ENCODE measurements at regions not wholly inside any gene's neighbourhood (a gene's known extent, or its start where the extent isn't known, plus 50 kb on each side); places are given as distances from the start of the nearest gene placed in this dataset.
"Not testable (repeated sequence)": the region's sequence is repeated elsewhere in the genome, so short reads cannot be mapped to it uniquely, and the experiment has no call there.

DNA sequence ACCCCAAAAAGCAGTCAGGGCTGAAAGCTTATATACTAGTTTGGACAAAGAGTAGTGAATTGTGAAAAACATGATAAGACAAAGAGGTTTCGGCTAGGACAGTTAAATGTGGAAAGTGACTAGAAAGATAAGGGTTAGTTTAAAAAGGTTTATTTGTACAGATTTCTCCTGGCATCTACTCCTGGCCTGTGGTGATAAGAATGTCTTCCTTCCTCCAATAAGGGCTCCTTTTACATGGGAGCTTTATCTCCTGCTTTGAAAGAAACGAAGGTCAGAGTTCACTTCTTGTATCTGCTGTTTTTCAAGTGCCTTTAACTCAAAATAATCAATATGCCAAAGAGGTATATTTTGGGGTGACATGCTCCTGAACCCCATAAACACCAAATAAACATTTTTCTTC, 776.1 kb upstream of the COX7C start:
- DNase-seq (ENCODE audit: low read depth, low spot score), result no peak

DNA sequence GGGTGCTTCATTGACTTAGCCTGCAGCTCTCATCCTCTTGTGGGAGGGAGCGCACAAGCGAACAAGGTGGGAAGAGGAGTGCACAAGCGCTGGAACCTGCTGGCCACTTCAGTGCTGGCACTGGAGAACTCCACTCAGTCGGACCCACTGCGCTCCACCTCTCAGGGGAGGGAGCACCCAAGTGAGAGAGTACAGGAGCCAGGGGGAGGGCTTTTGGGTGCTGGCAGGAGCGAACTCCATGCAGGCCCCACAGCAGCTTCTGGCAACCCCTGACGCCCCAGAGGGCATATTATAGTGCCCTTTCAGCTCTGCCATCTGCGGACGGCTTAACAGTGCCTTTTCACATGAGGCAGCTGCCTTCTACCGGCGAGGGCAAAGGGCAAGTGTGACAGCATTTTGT, 774.2 kb upstream of the COX7C start:
- DNase-seq (ENCODE audit: low read depth, low spot score), result no peak

DNA sequence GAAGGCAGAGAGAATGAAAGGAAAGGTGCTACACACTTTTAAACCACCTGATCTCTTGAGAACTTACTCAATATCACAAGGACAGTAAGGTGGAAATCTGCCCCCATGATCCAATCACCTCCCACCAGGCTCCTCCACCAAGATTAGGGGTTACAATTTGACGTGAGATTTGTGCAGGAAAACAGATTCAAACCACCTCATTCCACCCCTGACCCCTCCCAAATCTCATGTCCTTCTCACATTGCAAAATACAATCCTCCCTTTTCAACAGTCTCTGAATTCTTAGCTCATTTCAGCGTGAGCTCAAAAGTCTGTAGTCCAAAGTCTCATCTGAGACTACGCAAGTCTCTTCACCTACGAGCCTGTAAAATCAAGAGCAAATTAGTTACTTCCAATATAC, 768.3 kb upstream of the COX7C start:
- no peak for DNase-seq (ENCODE audit: low read depth, low spot score)

DNA sequence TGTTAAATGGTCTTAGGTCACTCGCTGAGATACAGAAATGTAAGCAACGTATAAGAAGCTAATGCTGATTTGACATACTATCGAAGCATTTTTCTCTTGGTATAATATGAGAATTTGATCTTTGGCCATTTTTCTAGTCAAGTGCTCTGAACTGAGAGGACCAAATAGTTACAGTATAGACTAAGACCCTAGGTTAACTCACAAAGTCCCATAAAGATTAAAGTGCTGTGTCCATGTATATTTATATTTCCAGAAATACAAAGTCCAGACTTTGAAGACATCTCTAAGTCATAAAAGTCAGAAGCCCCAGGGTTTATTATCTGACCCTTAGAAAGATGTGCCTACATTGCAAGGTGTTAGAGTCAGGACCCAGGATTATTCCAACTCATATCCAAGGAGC, 752.4 kb upstream of the COX7C start:
- DNase-seq (ENCODE audit: low read depth, low spot score), result no peak

DNA sequence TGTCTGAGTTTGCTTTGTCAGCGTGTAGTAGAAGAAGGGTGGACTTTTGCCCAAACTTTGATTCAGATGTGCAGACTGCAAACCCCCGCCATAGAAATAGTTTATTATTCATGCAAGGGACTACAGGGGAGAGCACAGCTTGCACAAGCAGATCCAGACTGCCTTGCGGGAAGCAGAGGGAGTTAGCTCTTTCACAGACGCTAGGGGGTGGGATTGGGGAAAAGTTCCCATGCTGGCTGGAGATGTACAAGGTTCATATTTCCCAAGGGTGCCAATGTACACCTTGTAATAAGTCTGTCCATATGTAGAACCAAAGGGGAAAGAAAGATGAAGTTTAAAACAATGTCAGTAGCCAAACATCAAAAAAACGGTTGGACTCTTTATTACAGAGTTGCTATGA, 749.7 kb upstream of the COX7C start:
- DNase-seq (ENCODE audit: low read depth, low spot score), result no peak

DNA sequence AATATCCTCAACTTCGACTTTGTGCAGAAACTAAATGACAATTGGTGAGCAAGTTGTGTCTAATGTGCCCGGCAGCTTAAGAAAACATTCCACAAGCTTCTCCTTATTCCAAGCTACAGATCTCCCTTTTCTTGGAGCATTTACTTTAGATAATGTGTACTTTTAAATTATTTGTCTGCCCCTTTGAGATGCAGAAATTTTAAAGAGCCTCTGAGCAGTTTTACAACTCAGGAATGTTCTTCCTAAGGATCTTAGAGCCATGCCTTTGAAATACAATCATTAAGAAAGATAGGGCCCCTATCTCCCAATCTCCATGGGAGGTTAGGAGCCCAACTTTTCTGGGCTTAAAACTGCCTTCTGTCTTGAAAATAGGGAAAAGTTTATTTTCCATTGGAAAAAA, 723.7 kb upstream of the COX7C start:
- no peak for DNase-seq (ENCODE audit: low read depth, low spot score)

DNA sequence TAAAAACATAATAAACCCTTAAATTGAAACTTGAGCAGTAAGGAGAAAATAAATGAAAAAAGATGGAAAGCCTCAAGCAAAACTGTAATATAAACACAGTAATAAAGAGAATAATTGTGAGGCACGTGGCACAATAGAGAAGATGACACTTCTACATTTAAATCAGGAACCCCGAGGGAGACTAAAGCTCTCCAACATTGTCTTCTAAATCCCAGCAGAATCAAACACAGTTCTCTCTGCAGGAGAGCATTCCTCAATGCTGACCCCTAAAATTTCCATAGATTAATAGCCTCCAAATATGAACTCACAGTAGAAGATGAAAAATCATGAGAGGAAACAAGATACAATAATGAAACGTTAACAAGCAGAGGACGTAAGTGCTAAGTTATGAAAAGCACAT, 721.2 kb upstream of the COX7C start:
- DNase-seq (ENCODE audit: low read depth, low spot score), result no peak

DNA sequence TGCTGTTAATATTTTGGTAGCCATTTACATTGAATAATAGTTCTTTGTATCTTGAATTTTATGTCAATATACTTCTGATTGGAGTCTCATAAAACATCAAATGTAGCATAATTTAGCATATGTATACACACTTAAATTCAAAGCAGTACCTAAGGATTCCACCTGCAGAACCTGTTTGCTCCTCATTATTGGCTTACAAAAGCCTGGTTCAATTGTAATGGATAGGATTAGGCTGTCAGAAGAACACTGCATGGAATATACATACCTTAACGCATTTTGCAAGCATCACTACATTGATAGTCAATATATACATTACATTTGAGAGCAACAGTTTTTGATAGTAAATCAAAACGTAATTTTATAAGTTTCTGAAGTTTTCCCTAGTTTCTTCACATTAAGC, 711.3 kb upstream of the COX7C start:
- DNase-seq (ENCODE audit: low read depth, low spot score), result no peak

DNA sequence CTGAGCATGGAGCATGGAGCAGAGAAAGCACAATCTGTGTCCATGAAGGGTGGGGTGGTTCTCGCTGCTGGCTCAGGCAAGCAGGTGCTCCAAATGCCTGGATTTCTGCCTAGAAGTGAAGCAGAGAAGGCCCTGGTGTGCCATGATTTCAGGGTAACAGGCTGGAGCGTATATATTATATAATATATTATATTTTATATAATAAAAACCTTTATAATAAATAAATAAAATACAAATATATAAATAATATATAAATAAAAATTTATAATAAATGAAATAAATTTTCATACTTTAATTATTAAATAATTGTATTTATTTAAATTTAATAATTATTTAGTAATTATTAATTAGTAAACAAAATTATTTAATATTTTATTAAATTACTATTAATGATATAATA, 707.4 kb upstream of the COX7C start:
- DNase-seq (ENCODE audit: low read depth, low spot score), result no peak

DNA sequence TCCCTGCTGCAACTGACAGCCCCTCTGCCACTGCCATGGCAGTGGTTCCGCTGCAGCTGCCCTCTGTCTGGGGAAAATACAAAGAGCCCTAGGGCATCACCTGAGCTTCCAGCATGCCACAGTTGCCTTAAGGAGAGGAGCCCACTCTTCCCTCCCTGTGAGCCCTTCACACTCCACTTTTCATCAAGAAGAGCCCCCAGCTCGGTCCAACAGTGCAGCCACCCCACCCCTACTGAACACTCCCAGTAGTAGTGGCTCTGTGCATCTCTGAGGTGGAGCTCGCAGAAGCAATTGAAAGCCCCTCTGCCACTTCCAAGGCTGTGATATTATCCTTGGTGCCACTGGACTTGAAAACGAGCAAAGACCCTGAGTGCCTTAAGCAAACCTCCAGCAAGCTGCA, 696.8 kb upstream of the COX7C start:
- no peak for DNase-seq (ENCODE audit: low read depth, low spot score)

DNA sequence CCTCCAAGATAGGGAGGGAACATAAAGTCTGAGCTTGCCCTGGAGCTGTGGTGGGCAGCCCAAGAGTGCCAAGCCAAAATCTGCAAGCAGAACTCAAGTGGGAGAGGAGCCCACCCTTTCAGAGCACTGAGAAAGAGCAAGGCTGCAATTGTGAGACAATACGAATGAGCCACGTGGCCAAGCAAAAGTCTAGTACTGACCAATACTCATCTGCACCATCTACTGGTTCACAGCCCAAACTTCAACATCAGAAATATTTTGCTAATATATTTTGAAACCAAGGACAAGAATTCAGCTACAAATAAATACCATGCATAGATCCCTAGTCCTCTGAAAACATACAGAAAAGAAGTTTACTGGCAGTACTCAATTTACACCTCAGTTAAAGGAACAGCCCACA, 696.2 kb upstream of the COX7C start:
- no peak for DNase-seq (ENCODE audit: low read depth, low spot score)

DNA sequence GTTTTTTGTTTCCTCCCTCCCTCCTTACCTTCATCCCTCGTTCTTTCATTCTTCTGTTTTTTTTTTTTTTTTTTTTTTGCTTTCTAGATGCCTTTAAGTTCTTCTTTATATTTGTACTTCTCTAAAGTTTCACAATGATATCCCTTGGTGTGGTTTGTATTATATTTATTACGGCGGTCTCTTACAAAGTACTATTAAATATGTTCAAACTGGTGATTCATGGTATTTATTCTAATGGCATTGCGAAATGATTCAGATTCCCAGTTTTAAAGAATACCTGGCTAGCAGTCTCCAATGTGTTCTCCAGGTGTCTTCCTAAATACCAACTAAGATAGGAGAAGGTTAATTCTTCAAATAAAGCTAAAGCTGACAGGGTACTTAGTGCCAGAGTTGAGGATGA, 690.1 kb upstream of the COX7C start:
- no peak for DNase-seq (ENCODE audit: low read depth, low spot score)

DNA sequence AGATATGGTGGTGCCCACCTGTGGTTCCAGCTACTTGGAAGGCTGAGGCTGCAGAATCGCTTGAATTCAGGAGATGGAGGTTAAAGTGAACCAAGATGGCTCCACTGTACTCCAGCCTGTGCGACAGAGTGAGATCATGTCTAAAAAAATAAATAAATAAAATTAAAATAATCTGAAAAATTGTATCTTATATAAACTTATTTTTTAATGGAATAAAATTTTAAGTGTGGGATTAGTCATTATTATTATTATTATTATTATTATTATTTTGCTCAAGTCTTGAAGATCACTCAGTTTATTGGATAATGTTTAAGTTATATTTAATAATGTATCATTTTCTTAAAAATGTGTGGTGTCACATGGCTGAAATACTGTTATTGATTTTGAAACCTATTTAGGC, 688.0 kb upstream of the COX7C start:
- no peak for DNase-seq (ENCODE audit: low read depth, low spot score)

DNA sequence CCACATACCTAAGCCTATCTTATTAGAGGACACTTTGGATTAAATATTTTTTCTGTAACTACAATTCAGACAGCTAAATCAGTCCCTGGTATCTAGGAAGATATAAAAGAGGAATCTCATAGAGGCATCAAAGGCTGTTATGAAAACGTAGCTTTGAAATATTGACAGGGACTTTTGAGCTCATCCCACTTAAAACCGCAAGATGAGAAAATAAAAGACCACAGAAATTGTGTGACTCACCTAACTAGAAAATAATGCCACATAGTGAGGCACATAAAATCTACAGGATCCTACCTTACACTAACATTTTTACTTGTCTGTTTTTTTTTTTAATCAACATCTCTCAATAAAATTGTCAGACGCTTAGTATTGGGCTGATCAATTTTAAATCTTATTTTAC, 686.5 kb upstream of the COX7C start:
- no peak for DNase-seq (ENCODE audit: low read depth, low spot score)

DNA sequence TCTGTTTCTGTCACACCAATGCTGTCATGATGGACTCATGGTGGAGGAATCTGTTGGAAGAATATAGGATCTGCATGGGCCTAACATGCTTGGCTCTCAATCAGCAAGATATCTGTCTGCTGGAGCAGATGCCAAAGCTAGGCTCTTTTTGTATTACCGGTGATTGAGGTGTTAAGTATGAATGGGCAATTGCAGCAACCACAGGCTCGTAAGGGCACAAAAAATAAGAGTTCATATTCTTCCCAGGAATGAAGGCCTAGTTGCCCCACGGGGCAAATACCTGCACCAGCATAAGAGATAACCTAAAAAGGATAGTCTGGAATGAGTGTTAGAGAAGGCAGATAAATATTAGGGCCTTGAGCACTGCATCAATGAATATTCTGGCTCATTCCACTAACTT, 679.5 kb upstream of the COX7C start:
- DNase-seq (ENCODE audit: low read depth, low spot score), result no peak

DNA sequence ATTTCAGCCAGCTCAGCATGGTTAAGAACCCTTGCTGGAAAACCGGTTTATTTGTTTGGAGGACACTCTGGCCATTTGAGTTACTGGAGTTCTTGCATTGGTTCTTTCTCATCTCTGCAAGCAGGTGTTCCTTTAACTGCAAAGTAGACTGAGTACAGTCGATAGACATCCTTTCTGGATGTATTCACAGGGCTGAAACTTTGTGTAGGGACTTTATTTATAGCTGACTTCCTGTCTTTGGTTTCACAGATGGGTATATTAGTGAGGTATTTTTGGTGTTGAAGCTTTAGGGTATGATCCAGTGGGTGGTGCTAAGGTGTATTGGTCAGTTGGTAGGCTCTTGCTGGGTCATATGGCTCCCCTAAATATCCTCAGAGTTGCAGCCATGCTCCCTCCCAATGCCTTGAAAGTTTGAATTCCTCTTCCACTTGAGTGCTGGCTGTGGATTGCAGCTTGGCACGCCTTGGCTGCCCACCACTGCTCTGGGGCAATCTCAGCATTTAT, 666.0 kb upstream of the COX7C start:
- no peak for DNase-seq (ENCODE audit: low read depth, low spot score)

DNA sequence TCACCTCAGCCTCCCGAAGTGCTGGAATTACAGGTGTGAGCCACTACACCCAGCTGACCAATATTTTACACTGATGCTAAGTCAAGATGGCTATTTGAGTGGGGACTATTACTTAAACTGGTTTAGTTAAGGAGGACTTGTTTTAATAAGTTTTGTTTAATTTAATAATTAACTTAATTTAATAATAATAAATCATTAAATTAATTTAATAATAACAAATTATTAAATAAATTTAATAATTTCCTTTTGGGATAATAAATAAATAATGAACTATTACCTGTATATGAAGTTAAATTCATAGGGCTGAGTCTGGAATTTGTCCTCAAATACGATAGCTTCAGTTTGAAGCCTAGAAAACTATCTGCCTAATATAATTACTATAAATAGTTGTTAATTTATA, 665.1 kb upstream of the COX7C start:
- DNase-seq (ENCODE audit: low read depth, low spot score), result no peak

DNA sequence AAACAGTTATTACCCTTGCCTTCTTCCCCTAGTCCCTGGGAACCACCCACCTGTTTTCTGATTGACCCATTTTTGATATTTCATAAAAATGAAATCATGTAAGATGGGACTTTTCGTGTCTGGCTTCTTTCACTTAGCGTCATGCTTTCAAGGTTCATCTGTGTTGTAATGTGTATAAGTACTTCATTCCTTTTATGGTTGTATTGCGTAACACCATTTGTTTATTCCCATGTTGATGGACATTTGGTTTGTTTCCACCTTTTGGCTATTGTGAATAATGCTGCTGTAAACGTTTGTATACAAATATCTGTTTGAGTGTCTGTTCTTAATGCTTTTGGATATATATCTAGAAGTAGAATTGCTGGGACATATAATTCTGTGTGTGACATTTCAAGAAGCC, 650.1 kb upstream of the COX7C start:
- no peak for DNase-seq (ENCODE audit: low read depth, low spot score)

DNA sequence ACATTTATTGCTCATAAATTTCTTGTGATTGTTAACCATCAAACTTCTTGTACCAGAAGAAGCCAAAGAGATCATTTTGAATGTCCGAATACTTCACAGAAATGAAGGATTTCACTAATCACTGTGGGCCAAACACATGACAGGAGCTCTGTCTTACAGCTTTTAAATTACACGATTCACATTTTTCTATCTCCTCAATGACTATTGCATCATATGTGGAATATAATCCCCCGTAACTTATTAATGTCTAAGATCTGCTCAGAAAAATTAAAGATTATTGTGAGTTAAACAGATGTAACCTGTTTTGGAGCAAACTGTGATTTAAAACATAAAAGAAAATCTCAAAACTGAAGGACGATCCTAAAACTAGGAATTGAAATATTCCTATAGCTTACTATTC, 645.2 kb upstream of the COX7C start:
- no peak for DNase-seq (ENCODE audit: low read depth, low spot score)

DNA sequence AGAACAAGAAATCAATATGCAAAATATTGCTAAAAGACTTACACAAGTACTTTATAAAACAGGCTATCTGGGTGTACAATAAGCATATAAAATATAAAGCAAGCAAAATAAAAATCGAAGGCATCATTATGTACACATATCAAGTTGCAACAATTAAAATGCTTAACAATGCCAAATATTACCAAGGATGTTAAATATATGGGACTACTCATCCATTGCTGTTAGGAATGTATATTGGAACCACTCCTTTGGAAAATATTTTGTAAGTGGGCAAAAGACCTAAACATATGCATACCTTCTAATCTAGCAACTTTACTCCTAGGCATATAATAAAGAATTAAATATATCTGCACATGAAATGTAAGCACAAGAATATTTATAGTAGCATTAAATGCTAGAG, 632.6 kb upstream of the COX7C start:
- no peak for DNase-seq (ENCODE audit: low read depth, low spot score)

DNA sequence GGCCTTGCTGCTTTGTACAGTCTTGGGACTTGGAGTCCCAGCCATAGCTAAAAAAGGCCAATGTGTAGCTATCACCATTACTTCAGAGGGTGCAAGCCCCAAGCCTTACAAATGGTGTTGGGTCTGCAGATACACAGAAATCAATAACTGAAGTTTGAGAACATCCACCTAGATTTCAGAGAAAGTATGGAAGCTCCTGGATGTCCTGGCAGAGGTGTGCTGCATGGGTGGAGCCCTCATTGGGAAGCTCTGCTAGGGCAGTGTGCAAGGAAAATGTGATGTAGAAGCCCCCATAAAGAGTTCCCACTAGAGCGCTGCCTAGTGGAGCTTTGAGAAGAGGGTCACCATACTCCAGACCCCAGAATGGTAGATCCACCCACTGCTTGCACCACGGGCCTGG, 626.7 kb upstream of the COX7C start:
- no peak for DNase-seq (ENCODE audit: low read depth, low spot score)

DNA sequence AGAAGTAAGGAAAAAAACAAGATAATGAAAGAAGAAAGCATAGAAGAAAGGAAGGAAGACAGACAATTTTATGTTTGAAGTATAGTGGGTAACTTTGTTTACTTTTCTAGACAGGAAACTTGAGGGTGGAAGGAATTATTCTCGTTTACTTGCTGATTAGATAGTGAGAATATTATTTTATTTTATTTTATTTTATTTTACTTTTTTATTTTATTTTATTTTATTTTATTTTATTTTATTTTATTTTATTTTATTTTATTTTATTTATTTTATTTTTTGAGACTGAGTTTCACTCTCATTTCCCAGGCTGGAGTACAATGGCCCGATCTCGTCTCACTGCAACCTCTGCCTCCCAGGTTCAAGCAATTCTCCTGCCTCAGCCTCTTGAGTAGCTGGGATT, 623.1 kb upstream of the COX7C start:
- not testable (repeated sequence) for DNase-seq (ENCODE audit: low read depth, low spot score)

DNA sequence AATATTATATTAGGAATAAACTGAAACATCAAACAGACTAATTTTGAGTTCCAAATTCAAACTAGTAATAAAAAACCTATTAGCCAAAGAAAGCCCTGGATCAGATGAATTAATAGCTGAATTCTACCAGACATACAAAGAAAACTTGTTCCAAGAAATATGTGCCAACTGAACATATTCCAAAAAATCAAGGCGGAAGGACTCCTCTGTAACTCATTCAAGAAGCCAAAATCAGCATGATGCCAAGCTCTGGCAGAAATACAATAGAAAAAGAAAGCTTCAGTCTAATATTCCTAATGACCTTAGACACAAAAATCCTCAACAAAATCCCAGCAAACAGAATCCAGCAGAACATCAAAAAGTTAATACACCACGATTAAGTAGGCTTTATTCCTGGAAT, 619.1 kb upstream of the COX7C start:
- no peak for DNase-seq (ENCODE audit: low read depth, low spot score)

DNA sequence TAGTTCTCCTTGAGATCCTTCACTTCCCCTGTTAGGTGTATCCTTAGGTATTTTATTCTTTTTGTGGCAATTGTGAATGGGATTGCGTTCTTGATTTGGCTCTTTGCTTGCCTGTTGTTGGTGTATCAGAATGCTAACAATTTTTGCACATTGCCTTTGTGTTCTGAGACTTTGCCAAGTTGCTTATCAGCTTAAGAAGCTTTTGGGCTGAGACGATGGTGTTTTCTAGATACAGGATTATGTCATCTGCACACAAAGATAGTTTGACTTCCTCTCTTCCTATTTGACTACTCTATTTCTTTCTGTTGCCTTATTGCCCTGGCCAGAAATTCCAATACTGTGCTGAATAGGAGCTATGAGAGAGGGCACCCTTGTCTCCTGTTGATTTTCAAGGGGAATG, 609.4 kb upstream of the COX7C start:
- DNase-seq (ENCODE audit: low read depth, low spot score), result no peak

DNA sequence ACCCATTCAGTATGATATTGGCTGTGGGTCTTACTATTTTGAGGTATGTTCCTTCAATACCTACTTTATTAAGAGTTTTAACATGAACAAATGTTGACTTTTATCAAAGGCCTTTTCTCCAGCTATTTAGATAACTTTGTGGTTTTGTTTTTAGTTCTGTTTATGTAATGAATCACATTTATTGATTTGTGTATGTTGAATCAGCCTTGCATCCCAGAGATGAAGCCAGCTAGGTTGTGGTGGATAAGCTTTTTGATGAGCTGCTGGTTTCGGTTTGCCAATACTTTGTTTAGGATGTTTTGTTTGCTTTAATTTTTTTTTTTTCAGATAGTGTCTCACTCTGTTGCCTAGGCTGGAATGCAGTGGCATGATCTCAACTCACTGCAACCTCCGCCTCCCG, 609.0 kb upstream of the COX7C start:
- DNase-seq (ENCODE audit: low read depth, low spot score), result no peak
